ENCODE measurements at regions not wholly inside any gene's neighbourhood (a gene's known extent, or its start where the extent isn't known, plus 50 kb on each side); places are given as distances from the start of the nearest gene placed in this dataset.

GRCh38 chr10:62671104-62671503, 133.4 kb upstream of the ADO start:
- BruUV-seq (replicated peaks) = no TSS peak

DNA sequence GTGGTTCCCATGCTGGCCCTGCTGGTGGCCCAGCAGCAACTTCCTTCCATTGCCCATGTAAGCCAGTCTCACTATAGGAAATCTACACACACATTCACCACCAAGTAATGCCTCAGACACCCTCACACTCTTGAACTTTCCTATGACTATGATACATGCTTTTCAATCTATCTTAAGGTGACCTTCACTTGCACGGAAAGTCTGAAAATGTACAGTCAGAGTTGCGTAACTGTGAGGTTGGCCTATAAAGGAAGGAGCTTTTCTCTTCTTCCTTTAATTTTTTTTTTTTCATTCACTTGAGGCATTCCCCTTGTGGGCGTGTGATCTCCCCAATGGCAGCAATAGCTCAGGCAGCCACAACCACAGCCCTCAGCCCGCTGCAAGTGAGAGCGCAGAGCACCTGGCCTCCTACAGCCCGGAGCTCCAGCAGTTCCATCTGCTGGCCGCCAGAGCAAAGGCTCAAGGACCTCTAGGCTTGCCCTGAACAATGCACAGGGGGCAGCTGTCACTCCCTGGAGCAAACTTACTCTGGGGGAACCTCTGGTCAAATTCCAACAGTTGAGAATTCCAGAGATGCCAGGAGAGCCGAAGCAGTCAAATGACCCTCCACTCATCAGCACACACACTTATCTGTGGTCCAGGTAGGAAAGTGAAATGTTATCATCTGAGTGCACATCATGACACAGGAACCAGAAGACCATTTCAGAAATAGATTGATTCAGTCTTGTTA, 123.1 kb upstream of the ADO start:
- intact Hi-C loops (cut with micrococcal nuclease; ENCODE audit: unreplicated experiment) = no loop called here

More at GRCh38 chr10:62671104-62671503, 133.4 kb upstream of the ADO start:
- intact Hi-C loops (cut with micrococcal nuclease; ENCODE audit: unreplicated experiment) = no loop called here
- CTCF ChIA-PET = interaction anchor here (0.7 to 0.8 kb wide), 2 partner anchors 8 to 65 kb away, joined by 3 read pairs; no protein-coding TSS in a partner anchor
- TF ChIP-seq, protein P1, sequence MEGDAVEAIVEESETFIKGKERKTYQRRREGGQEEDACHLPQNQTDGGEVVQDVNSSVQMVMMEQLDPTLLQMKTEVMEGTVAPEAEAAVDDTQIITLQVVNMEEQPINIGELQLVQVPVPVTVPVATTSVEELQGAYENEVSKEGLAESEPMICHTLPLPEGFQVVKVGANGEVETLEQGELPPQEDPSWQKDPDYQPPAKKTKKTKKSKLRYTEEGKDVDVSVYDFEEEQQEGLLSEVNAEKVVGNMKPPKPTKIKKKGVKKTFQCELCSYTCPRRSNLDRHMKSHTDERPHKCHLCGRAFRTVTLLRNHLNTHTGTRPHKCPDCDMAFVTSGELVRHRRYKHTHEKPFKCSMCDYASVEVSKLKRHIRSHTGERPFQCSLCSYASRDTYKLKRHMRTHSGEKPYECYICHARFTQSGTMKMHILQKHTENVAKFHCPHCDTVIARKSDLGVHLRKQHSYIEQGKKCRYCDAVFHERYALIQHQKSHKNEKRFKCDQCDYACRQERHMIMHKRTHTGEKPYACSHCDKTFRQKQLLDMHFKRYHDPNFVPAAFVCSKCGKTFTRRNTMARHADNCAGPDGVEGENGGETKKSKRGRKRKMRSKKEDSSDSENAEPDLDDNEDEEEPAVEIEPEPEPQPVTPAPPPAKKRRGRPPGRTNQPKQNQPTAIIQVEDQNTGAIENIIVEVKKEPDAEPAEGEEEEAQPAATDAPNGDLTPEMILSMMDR (IDR thresholded peaks at IDR 0.05; ENCODE audit: unreplicated experiment) = no peak
- H3K27me3 Mint-ChIP-seq (ENCODE audit: unreplicated experiment) = no peaks in the 10 kb centered on the region
- peaks cover 20% of the 10 kb centered on the region for H3K4me1 Mint-ChIP-seq (ENCODE audit: low read depth, unreplicated experiment)
- H3K27ac Mint-ChIP-seq (ENCODE audit: unreplicated experiment) = no peak overlapping the region
- H3K4me3 Mint-ChIP-seq (ENCODE audit: low read depth, unreplicated experiment) = no peak overlapping the region
- H3K36me3 Mint-ChIP-seq (ENCODE audit: insufficient read depth, unreplicated experiment) = no peaks in the 10 kb centered on the region
- peaks cover 3% of the 10 kb centered on the region for H3K9me3 Mint-ChIP-seq (ENCODE audit: low read depth, unreplicated experiment)
- DNase-seq = no peak

GRCh38 chr10:62684911-62685310, 119.6 kb upstream of the ADO start:
- no peak for DNase-seq
- Mint-ChIP-seq H3K9me3 (ENCODE audit: low read depth, unreplicated experiment) (peaks cover 14% of the 10 kb centered on the region), H3K4me1 (ENCODE audit: low read depth, unreplicated experiment) (peaks cover 10% of the 10 kb centered on the region), H3K36me3 (ENCODE audit: insufficient read depth, unreplicated experiment) (peaks cover 3% of the 10 kb centered on the region), H3K4me3 (ENCODE audit: low read depth, unreplicated experiment) (no peak overlapping the region), H3K27ac (ENCODE audit: unreplicated experiment) (no peak overlapping the region), H3K27me3 (ENCODE audit: unreplicated experiment) (no peaks in the 10 kb centered on the region)
- TF ChIP-seq, protein P1 (IDR thresholded peaks at IDR 0.05; ENCODE audit: unreplicated experiment) = no peak
- intact Hi-C loops (cut with micrococcal nuclease; ENCODE audit: unreplicated experiment) = no loop called here
- CTCF ChIA-PET = interaction anchor here (0.7 kb wide), 1 partner anchor 10 kb away, joined by 3 read pairs; no protein-coding TSS in a partner anchor
- no TSS peak for BruUV-seq (replicated peaks)

More for the DNA sequence above, 123.1 kb upstream of the ADO start:
- H3K36me3 Mint-ChIP-seq (ENCODE audit: insufficient read depth, unreplicated experiment) = no peaks in the 10 kb centered on the region
- peaks cover 17% of the 10 kb centered on the region for H3K9me3 Mint-ChIP-seq (ENCODE audit: low read depth, unreplicated experiment)
- no TSS peak for BruUV-seq (replicated peaks)
- H3K4me1 Mint-ChIP-seq (ENCODE audit: low read depth, unreplicated experiment) = no peaks in the 10 kb centered on the region
- no peak overlapping the region for H3K27ac Mint-ChIP-seq (ENCODE audit: unreplicated experiment)
- TF ChIP-seq, protein P1 (IDR thresholded peaks at IDR 0.05; ENCODE audit: unreplicated experiment) = no peak
- no peak for DNase-seq
- H3K27me3 Mint-ChIP-seq (ENCODE audit: unreplicated experiment) = no peaks in the 10 kb centered on the region
- no peak overlapping the region for H3K4me3 Mint-ChIP-seq (ENCODE audit: low read depth, unreplicated experiment)
- CTCF ChIA-PET = interaction anchor here (0.6 kb wide), 1 partner anchor 88 kb away, joined by 3 read pairs; no protein-coding TSS in a partner anchor

GRCh38 chr10:62687230-62687748, 117.2 kb upstream of the ADO start:
- Mint-ChIP-seq H3K4me1 (ENCODE audit: low read depth, unreplicated experiment) (peaks cover 20% of the 10 kb centered on the region), H3K27me3 (ENCODE audit: unreplicated experiment) (no peaks in the 10 kb centered on the region), H3K4me3 (ENCODE audit: low read depth, unreplicated experiment) (no peak overlapping the region), H3K9me3 (ENCODE audit: low read depth, unreplicated experiment) (peaks cover 14% of the 10 kb centered on the region), H3K27ac (ENCODE audit: unreplicated experiment) (no peak overlapping the region), H3K36me3 (ENCODE audit: insufficient read depth, unreplicated experiment) (peaks cover 5% of the 10 kb centered on the region)
- CTCF ChIA-PET = interaction anchor here (1.0 kb wide), 1 partner anchor 129 kb away, joined by 3 read pairs; the partner anchor contains the start of gene EGR2
- intact Hi-C loops (cut with micrococcal nuclease; ENCODE audit: unreplicated experiment) = no loop called here
- no TSS peak for BruUV-seq (replicated peaks)
- TF ChIP-seq, protein P1 (IDR thresholded peaks at IDR 0.05; ENCODE audit: unreplicated experiment) = no peak
- DNase-seq = no peak

All from Calu3 (cell line).